ENCODE measurements at regions not wholly inside any gene's neighbourhood (a gene's known extent, or its start where the extent isn't known, plus 50 kb on each side); places are given as distances from the start of the nearest gene placed in this dataset.

DNA sequence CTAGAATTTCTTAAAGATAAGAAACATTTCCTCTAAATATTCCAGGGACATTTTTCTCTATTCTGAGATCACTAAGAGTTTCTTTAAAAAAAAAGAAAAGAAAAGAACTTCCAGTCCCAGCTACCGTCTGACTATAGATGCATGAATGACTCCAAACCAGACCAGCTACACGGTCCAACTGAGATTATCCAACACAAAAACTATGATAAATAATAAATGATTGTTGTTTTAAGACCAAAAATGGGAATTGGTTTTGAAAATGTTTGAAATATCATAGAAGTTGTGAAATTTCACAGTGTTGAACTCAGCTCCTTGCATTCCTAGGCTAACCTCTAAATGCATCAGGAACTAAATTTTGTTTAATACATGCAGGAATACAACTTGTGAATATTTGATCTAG, 1619.6 kb upstream of the LRRTM3 start:
- Histone ChIP-seq H3K4me2 (ENCODE audit: low read depth, low read length) (no peak overlapping the region), H3K4me1 (ENCODE audit: insufficient read depth, low read length) (no peaks in the 10 kb centered on the region), H3K4me3 (replicated peaks in 1 of 3; ENCODE audit: insufficient read depth in 1 of 3, low read depth in 2 of 3, low read length in 3 of 3) (no peak overlapping the region), H3K9me3 (ENCODE audit: low read length) (no peaks in the 10 kb centered on the region), H3K9ac (ENCODE audit: insufficient read depth, low read depth, low read length) (no peak overlapping the region), H3K79me2 (ENCODE audit: insufficient read depth, low read length) (no peaks in the 10 kb centered on the region), H2AFZ (ENCODE audit: low read length) (no peak overlapping the region), H4K20me1 (ENCODE audit: insufficient read depth, low read length) (no peaks in the 10 kb centered on the region), H3K36me3 (replicated peaks in 1 of 2; ENCODE audit: control insufficient read depth in 1 of 2, insufficient read depth in 2 of 2, low read length in 2 of 2) (no peaks in the 10 kb centered on the region), H3K27ac (ENCODE audit: extremely low read length, insufficient read depth, low read length) (no peak overlapping the region), H3K27me3 (ENCODE audit: control insufficient read depth in 1 of 2, insufficient read depth in 2 of 2, low read length in 2 of 2) (no peaks in the 10 kb centered on the region)
- intact Hi-C loops (cut with micrococcal nuclease; ENCODE audit: unreplicated experiment) = no loop called here
- ChIA-PET CTCF (ENCODE audit: low intra/inter-chr PET ratio, low total read pairs) (no interaction called here), POLR2A (no interaction called here)
- ATAC-seq = no peak
- no peak for TF ChIP-seq ZMAT3 (CRISPR knock-in tag; conservative IDR thresholded peaks at IDR 0.05)
- TF ChIP-seq HDAC2 (CRISPR knock-in tag; IDR thresholded peaks at IDR 0.05) = no peak
- no peak for TF ChIP-seq ZSCAN12 (CRISPR knock-in tag; IDR thresholded peaks at IDR 0.05)
- no peak for TF ChIP-seq NR2F2 (IDR thresholded peaks at IDR 0.05; ENCODE audit: borderline replicate concordance, low read depth)
- TF ChIP-seq CBX2 (IDR thresholded peaks at IDR 0.05; ENCODE audit: low read depth, low read length) = no peak
- no peak for TF ChIP-seq CBX2 (CRISPR knock-in tag; IDR thresholded peaks at IDR 0.05; ENCODE audit: low read depth)
- TF ChIP-seq RFXANK (CRISPR knock-in tag; IDR thresholded peaks at IDR 0.05) = no peak
- TF ChIP-seq PAF1 (CRISPR knock-in tag; IDR thresholded peaks at IDR 0.05) = no peak
- TF ChIP-seq, protein P1, sequence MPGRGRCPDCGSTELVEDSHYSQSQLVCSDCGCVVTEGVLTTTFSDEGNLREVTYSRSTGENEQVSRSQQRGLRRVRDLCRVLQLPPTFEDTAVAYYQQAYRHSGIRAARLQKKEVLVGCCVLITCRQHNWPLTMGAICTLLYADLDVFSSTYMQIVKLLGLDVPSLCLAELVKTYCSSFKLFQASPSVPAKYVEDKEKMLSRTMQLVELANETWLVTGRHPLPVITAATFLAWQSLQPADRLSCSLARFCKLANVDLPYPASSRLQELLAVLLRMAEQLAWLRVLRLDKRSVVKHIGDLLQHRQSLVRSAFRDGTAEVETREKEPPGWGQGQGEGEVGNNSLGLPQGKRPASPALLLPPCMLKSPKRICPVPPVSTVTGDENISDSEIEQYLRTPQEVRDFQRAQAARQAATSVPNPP (CRISPR knock-in tag; IDR thresholded peaks at IDR 0.05) = no peak
- no peak for TF ChIP-seq RELA (CRISPR knock-in tag; IDR thresholded peaks at IDR 0.05)
- no peak for TF ChIP-seq ZFP90 (CRISPR knock-in tag; IDR thresholded peaks at IDR 0.05; ENCODE audit: borderline replicate concordance)
- TF ChIP-seq, protein P2, sequence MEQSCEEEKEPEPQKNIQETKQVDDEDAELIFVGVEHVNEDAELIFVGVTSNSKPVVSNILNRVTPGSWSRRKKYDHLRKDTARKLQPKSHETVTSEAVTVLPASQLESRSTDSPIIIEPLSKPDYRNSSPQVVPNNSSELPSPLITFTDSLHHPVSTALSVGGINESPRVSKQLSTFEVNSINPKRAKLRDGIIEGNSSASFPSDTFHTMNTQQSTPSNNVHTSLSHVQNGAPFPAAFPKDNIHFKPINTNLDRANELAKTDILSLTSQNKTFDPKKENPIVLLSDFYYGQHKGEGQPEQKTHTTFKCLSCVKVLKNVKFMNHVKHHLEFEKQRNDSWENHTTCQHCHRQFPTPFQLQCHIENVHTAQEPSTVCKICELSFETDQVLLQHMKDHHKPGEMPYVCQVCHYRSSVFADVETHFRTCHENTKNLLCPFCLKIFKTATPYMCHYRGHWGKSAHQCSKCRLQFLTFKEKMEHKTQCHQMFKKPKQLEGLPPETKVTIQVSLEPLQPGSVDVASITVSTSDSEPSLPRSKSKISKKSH (CRISPR knock-in tag; IDR thresholded peaks at IDR 0.05; ENCODE audit: borderline replicate concordance) = no peak
- TF ChIP-seq ZKSCAN8 (CRISPR knock-in tag; IDR thresholded peaks at IDR 0.05; ENCODE audit: borderline replicate concordance) = no peak
- in situ Hi-C loops (cut with HindIII; ENCODE audit: extremely low pct_ligation_motif_present, low pct_unique_long_range_greater_than_20kb) = no loop called here
- WGBS (ENCODE audit: low lambda C conversion rate) = 8% methylated on average over 2 of the region's 2 CpGs
- DNase-seq (ENCODE audit: low spot score) = no peak
- FAIRE-seq = no peak
- no TSS peak for BruUV-seq (replicated peaks)

Measured in HepG2 (cell line).